IMR-90 (cell line): ENCODE measurements at regions not wholly inside any gene's neighbourhood (a gene's known extent, or its start where the extent isn't known, plus 50 kb on each side); places are given as distances from the start of the nearest gene placed in this dataset.

Source experiments
- ATAC-seq: fragments of 200-7000 bp; cut with Tn5 transposase; 2 replicates; pipeline ENCODE4 v1.9.1; 2020; ENCODE audit warnings: low read depth, mild to moderate bottlenecking, moderate library complexity
- BruUV-seq: library from RNA; stranded (reverse); fragments of 400-500 nt; replicated peaks from 2 replicates; lab custom pipeline; 2021; lab: Mats Ljungman, UMichigan
- CTCF ChIA-PET: fragments of 300-600 bp; formaldehyde crosslinking; extraction: SDS; loops from one replicate; lab custom pipeline; 2021; ENCODE audit warnings: antibody characterized with exemption; lab: Yijun Ruan, JAX
- POLR2A ChIA-PET: fragments of 300-600 bp; sonication (Branson Sonifier 250); formaldehyde crosslinking; loops from one replicate; lab custom pipeline; 2022; ENCODE audit warnings: antibody characterized with exemption; ENCODE audit not compliant: unreplicated experiment; lab: Charles Lee
- DNase-seq: peaks from one replicate; pipeline ENCODE4 v3.0.0; 2013
- H2AFZ ChIP-seq: replicated peaks from 2 replicates; pipeline ENCODE3; 2013; ENCODE audit warnings: low read length, mild to moderate bottlenecking; ENCODE audit not compliant: poor library complexity
- H2AK5ac ChIP-seq: 2 replicates; pipeline ENCODE4 v1.6.1; 2013; ENCODE audit warnings: low read depth, low read length, inconsistent platforms
- H2AK9ac ChIP-seq: replicated peaks from 2 replicates; pipeline ENCODE3; 2013; ENCODE audit warnings: mild to moderate bottlenecking, low read depth, low read length, moderate library complexity; ENCODE audit not compliant: poor library complexity
- H2BK120ac ChIP-seq: 2 replicates; pipeline ENCODE4 v1.6.1; 2013; ENCODE audit warnings: low read depth, low read length, inconsistent platforms
- H2BK15ac ChIP-seq: 3 replicates; pipeline ENCODE4 v1.6.1; 2013; ENCODE audit warnings: low read depth, low read length, inconsistent platforms
- H2BK20ac ChIP-seq: 2 replicates; pipeline ENCODE4 v1.6.1; 2013; ENCODE audit warnings: low read depth, mild to moderate bottlenecking, inconsistent platforms, low read length, moderate library complexity
- H2BK5ac ChIP-seq: 2 replicates; pipeline ENCODE4 v1.6.1; 2013; ENCODE audit warnings: mild to moderate bottlenecking, low read depth, low read length, inconsistent platforms; ENCODE audit not compliant: poor library complexity, severe bottlenecking
- H3K14ac ChIP-seq: replicated peaks from 2 replicates; pipeline ENCODE4 v1.6.1; 2013; ENCODE audit warnings: low read depth, low read length, inconsistent platforms
- H3K18ac ChIP-seq: 2 replicates; pipeline ENCODE4 v1.6.1; 2013; ENCODE audit warnings: low read depth, low read length, control low read depth
- H3K23ac ChIP-seq: 2 replicates; pipeline ENCODE4 v1.6.1; 2013; ENCODE audit warnings: low read depth, low read length, inconsistent platforms
- H3K27ac ChIP-seq: 2 replicates; pipeline ENCODE4 v1.5.1; 2013; ENCODE audit warnings: mild to moderate bottlenecking, control low read depth, low read length; ENCODE audit not compliant: insufficient read depth
- H3K27me3 ChIP-seq: 2 replicates; pipeline ENCODE4 v1.6.1; 2013; ENCODE audit warnings: low read length; ENCODE audit not compliant: control insufficient read depth, insufficient read depth
- H3K36me3 ChIP-seq: 2 replicates; pipeline ENCODE4 v1.6.1; 2013; ENCODE audit warnings: low read length, mixed read lengths; ENCODE audit not compliant: control insufficient read depth, insufficient read depth
- H3K4ac ChIP-seq: 2 replicates; pipeline ENCODE4 v1.6.1; 2013; ENCODE audit warnings: low read depth, low read length, inconsistent platforms
- H3K4me1 ChIP-seq: 2 replicates; pipeline ENCODE4 v1.6.1; 2013; ENCODE audit warnings: low read length, mixed read lengths; ENCODE audit not compliant: control insufficient read depth, insufficient read depth
- H3K4me2 ChIP-seq: 2 replicates; pipeline ENCODE4 v1.6.1; 2013; ENCODE audit warnings: low read depth, mild to moderate bottlenecking, control low read depth, low read length, moderate library complexity
- H3K4me3 ChIP-seq: 2 replicates; pipeline ENCODE4 v1.5.1; 2013; ENCODE audit warnings: low read depth, mild to moderate bottlenecking, control low read depth, low read length, moderate library complexity; ENCODE audit not compliant: insufficient read depth
- H3K56ac ChIP-seq: 2 replicates; pipeline ENCODE4 v1.6.1; 2013; ENCODE audit warnings: low read length, inconsistent platforms; ENCODE audit not compliant: insufficient read depth; ENCODE audit errors: extremely low read depth
- H3K79me1 ChIP-seq, 2 experiments: 2 replicates each; pipeline ENCODE4 v1.6.1; 2013; ENCODE audit warnings: low read length in 2 of 2, inconsistent platforms in 1 of 2, low read depth in 1 of 2
- H3K9ac ChIP-seq: 2 replicates; pipeline ENCODE4 v1.6.1; 2013; ENCODE audit warnings: low read depth, low read length, control low read depth
- H3K9me1 ChIP-seq: 2 replicates; pipeline ENCODE4 v1.6.1; 2013; ENCODE audit warnings: low read length, inconsistent platforms; ENCODE audit not compliant: insufficient read depth
- H3K9me3 ChIP-seq: 2 replicates; pipeline ENCODE4 v1.6.1; 2013; ENCODE audit warnings: low read length; ENCODE audit not compliant: control insufficient read depth, insufficient read depth
- H4K20me1 ChIP-seq: 2 replicates; pipeline ENCODE4 v1.6.1; 2013; ENCODE audit warnings: low read length, inconsistent platforms; ENCODE audit not compliant: insufficient read depth
- H4K5ac ChIP-seq: 2 replicates; pipeline ENCODE4 v1.6.1; 2013; ENCODE audit warnings: mild to moderate bottlenecking, low read depth, low read length, control low read depth
- H4K8ac ChIP-seq, 2 experiments: 2 replicates each; pipeline ENCODE4 v1.6.1; 2013; ENCODE audit warnings: low read depth in 2 of 2, low read length in 2 of 2, control low read depth in 1 of 2, inconsistent platforms in 1 of 2
- H4K91ac ChIP-seq: 2 replicates; pipeline ENCODE4 v1.6.1; 2013; ENCODE audit warnings: low read depth, low read length, inconsistent platforms; ENCODE audit not compliant: insufficient read depth
- BHLHE40 ChIP-seq: fragments of 150-350 bp; IDR thresholded peaks from 2 replicates; pipeline ENCODE4 v1.6.1; 2016; ENCODE audit warnings: mild to moderate bottlenecking, low read depth, low read length
- CEBPB ChIP-seq: IDR thresholded peaks from 2 replicates; pipeline ENCODE4 v1.6.1; 2012; ENCODE audit warnings: low read depth, low read length, improper control_type of control experiment
- FOS ChIP-seq: fragments of 150-350 bp; IDR thresholded peaks from 2 replicates; pipeline ENCODE4 v1.6.1; 2016; ENCODE audit warnings: low read depth, low read length
- MAZ ChIP-seq: IDR thresholded peaks from 2 replicates; pipeline ENCODE4 v1.6.1; 2012; ENCODE audit warnings: low read depth, mild to moderate bottlenecking, low read length, improper control_type of control experiment, moderate library complexity, borderline replicate concordance
- MXI1 ChIP-seq: IDR thresholded peaks from 2 replicates; pipeline ENCODE4 v1.6.1; 2012; ENCODE audit warnings: low read depth, mild to moderate bottlenecking, low read length, moderate library complexity, borderline replicate concordance
- NFE2L2 ChIP-seq: fragments of 150-350 bp; IDR thresholded peaks from 2 replicates; pipeline ENCODE4 v1.6.1; 2016; ENCODE audit warnings: low read depth, mild to moderate bottlenecking, low read length
- POLR2A ChIP-seq: IDR thresholded peaks from 2 replicates; pipeline ENCODE4 v1.6.1; 2012; ENCODE audit warnings: mild to moderate bottlenecking, low read depth, low read length
- RCOR1 ChIP-seq: IDR thresholded peaks from 2 replicates; pipeline ENCODE4 v1.6.1; 2012; ENCODE audit warnings: mild to moderate bottlenecking, low read length, improper control_type of control experiment; ENCODE audit not compliant: insufficient replicate concordance
- RFX5 ChIP-seq: IDR thresholded peaks from 2 replicates; pipeline ENCODE4 v1.8.0; 2012; ENCODE audit warnings: low read depth, mild to moderate bottlenecking, low read length, moderate library complexity
- SMC3 ChIP-seq: fragments of 150-350 bp; IDR thresholded peaks from 2 replicates; pipeline ENCODE4 v1.6.1; 2016; ENCODE audit warnings: low read depth, mild to moderate bottlenecking, antibody characterized with exemption, low read length, moderate library complexity
- dilution Hi-C: fragments of 300-500 bp; cut with HindIII; formaldehyde crosslinking; loops from one replicate; pipeline ENCODE4 v1.14.3; 2018; ENCODE audit warnings: low sequenced_read_pairs; ENCODE audit not compliant: unreplicated experiment
- in situ Hi-C: fragments of 300-500 bp; cut with MboI; formaldehyde crosslinking; loops from 3 replicates; pipeline ENCODE4 v1.14.3; 2019; ENCODE audit warnings: low sequenced_read_pairs, inconsistent platforms, mixed read lengths
- intact Hi-C: fragments of 100-400 bp; cut with micrococcal nuclease; formaldehyde crosslinking; loops from 2 replicates; pipeline ENCODE4 v1.10.0; 2022
- TF ChIP-seq, protein P1 (sequence below): conservative IDR thresholded peaks from 2 replicates; pipeline ENCODE4 v1.5.1; 2012; ENCODE audit warnings: mild to moderate bottlenecking, low read depth, low read length, improper control_type of control experiment
- TF ChIP-seq, protein P2 (sequence below): fragments of 150-350 bp; IDR thresholded peaks from 2 replicates; pipeline ENCODE4 v1.6.1; 2017; ENCODE audit warnings: mild to moderate bottlenecking, antibody characterized with exemption, low read length, low read depth

DNA sequence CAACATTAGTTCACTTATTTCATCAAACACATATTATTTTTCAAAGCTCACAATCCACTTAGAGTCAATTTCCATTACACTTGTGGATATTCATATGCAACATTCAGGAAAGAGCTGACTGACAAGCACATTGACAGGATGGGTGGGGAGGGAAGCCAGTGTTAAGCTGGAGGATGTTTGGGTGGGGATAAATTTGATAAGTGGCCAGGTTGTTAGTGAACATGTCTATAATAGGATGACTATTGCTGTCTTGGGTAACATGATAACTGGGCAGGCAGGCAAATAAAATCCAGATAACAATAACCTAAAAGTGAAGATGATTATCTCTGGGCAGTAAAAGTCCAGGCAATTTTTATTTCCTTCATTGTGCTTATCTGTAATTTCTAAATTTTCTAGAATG lies 73.8 kb upstream of the OSBPL8 start:
- no peak overlapping the region for H4K91ac ChIP-seq
- H3K9me1 ChIP-seq, result peaks cover 11% of the 10 kb centered on the region
- H3K4ac ChIP-seq, result 0 out of 2 replicates have a peak overlapping the region, but pooled peaks have one; percentile 35
- H3K14ac ChIP-seq, result 0 out of 2 replicates have a peak overlapping the region, but pooled peaks have one; percentile 4
- no peak overlapping the region for H3K9ac ChIP-seq
- TF ChIP-seq FOS (no peak), MAZ (no peak), SMC3 (no peak), RFX5 (no peak), CEBPB (no peak), NFE2L2 (no peak), MXI1 (no peak), RCOR1 (no peak), BHLHE40 (no peak), POLR2A (no peak)
- TF ChIP-seq, protein P1, sequence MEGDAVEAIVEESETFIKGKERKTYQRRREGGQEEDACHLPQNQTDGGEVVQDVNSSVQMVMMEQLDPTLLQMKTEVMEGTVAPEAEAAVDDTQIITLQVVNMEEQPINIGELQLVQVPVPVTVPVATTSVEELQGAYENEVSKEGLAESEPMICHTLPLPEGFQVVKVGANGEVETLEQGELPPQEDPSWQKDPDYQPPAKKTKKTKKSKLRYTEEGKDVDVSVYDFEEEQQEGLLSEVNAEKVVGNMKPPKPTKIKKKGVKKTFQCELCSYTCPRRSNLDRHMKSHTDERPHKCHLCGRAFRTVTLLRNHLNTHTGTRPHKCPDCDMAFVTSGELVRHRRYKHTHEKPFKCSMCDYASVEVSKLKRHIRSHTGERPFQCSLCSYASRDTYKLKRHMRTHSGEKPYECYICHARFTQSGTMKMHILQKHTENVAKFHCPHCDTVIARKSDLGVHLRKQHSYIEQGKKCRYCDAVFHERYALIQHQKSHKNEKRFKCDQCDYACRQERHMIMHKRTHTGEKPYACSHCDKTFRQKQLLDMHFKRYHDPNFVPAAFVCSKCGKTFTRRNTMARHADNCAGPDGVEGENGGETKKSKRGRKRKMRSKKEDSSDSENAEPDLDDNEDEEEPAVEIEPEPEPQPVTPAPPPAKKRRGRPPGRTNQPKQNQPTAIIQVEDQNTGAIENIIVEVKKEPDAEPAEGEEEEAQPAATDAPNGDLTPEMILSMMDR, result no peak
- TF ChIP-seq, protein P2, sequence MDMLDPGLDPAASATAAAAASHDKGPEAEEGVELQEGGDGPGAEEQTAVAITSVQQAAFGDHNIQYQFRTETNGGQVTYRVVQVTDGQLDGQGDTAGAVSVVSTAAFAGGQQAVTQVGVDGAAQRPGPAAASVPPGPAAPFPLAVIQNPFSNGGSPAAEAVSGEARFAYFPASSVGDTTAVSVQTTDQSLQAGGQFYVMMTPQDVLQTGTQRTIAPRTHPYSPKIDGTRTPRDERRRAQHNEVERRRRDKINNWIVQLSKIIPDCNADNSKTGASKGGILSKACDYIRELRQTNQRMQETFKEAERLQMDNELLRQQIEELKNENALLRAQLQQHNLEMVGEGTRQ, result no peak
- H3K4me1 ChIP-seq, result peaks cover 11% of the 10 kb centered on the region; the same call in 1 of the 2 replicates
- H2AK5ac ChIP-seq, result peak overlapping the region; percentile 56; the same call in 1 of the 2 replicates
- H4K20me1 ChIP-seq, result no peaks in the 10 kb centered on the region
- no peak overlapping the region for H2AK9ac ChIP-seq
- in situ Hi-C loops, result no loop called here
- no peak overlapping the region for H4K5ac ChIP-seq
- H3K36me3 ChIP-seq, result no peaks in the 10 kb centered on the region
- no peak overlapping the region for H2AFZ ChIP-seq
- H3K18ac ChIP-seq, result no peak overlapping the region
- CTCF ChIA-PET, result no interaction called here
- 0 out of 2 replicates have a peak overlapping the region, but pooled peaks have one; percentile 75 for H3K23ac ChIP-seq
- no peaks in the 10 kb centered on the region for H3K9me3 ChIP-seq
- no peak overlapping the region for H3K27ac ChIP-seq
- no peaks in the 10 kb centered on the region for H3K79me1 ChIP-seq
- no peak overlapping the region for H2BK20ac ChIP-seq
- no peak overlapping the region for H3K4me2 ChIP-seq
- H2BK15ac ChIP-seq, result no peak overlapping the region
- no peak overlapping the region; a peak in 1 of 4 replicates for H4K8ac ChIP-seq
- intact Hi-C loops, result no loop called here
- POLR2A ChIA-PET, result no interaction called here
- dilution Hi-C loops, result no loop called here
- H2BK5ac ChIP-seq, result no peak overlapping the region
- H3K4me3 ChIP-seq, result no peak overlapping the region
- BruUV-seq, result no TSS peak
- no peak for DNase-seq
- H3K56ac ChIP-seq, result no peak overlapping the region
- no peak overlapping the region for H2BK120ac ChIP-seq
- no peaks in the 10 kb centered on the region for H3K27me3 ChIP-seq
- ATAC-seq, result no peak
